K562 (cell line): ENCODE measurements at regions not wholly inside any gene's neighbourhood (a gene's known extent, or its start where the extent isn't known, plus 50 kb on each side); places are given as distances from the start of the nearest gene placed in this dataset.

Experiments
- ATAC-seq: fragments of 200-7000 bp; cut with Tn5 transposase; 3 replicates; pipeline ENCODE4 v1.9.1; 2020; ENCODE audit warnings: moderate library complexity
- BruUV-seq: library from RNA; stranded (reverse); fragments of 400-500 nt; replicated peaks from 2 replicates; lab custom pipeline; 2021; lab: Mats Ljungman, UMichigan
- CTCF ChIA-PET: fragments of 300-600 bp; formaldehyde crosslinking; extraction: SDS; loops from one replicate; lab custom pipeline; 2021; ENCODE audit warnings: low intra/inter-chr PET ratio; lab: Yijun Ruan, JAX
- POLR2A ChIA-PET: fragments of 300-600, 350-650 bp; sonication (Branson Sonifier 250); formaldehyde crosslinking; extraction: SDS; loops from one replicate; lab custom pipeline; 2021; ENCODE audit warnings: antibody characterized with exemption, inconsistent platforms; lab: Yijun Ruan, JAX
- DNase-seq, 4 experiments: peaks; one replicate each; pipeline versions ENCODE4 v3.0.0 to v3.0.0-alpha.2; 2011 to 2018; ENCODE audit warnings: low spot score in 3 of 4, mixed read lengths in 3 of 4; ENCODE audit errors: extremely low read depth in 1 of 4
- FAIRE-seq: peaks from 2 replicates; lab custom pipeline; 2011; peaks lifted over from hg19 to GRCh38; lab: Jason Lieb, UNC
- H2AFZ ChIP-seq: 2 replicates; pipeline ENCODE4 v1.6.0; 2011; ENCODE audit warnings: low read depth, low read length, control low read depth, inconsistent platforms
- H3K27ac ChIP-seq: fragments of 200-600 bp; 3 replicates; pipeline ENCODE4 v1.8.0; 2011; ENCODE audit warnings: low read depth, mild to moderate bottlenecking, control low read depth, inconsistent platforms, low read length, moderate library complexity, mixed read lengths; ENCODE audit errors: extremely low read depth
- H3K27me3 ChIP-seq, 2 experiments: fragments of 300-600 bp in 1 of 2; 2 replicates in 1 of 2; 3 replicates in 1 of 2; pipeline versions ENCODE4 v1.6.0 to v1.8.0; 2011; ENCODE audit warnings: inconsistent platforms in 2 of 2, low read length in 2 of 2, mild to moderate bottlenecking in 1 of 2, mixed read lengths in 1 of 2, moderate library complexity in 1 of 2; ENCODE audit not compliant: control insufficient read depth in 2 of 2, insufficient read depth in 2 of 2
- H3K36me3 ChIP-seq: fragments of 300-600 bp; 3 replicates; pipeline ENCODE4 v1.8.0; 2011; ENCODE audit warnings: mild to moderate bottlenecking, low read length, inconsistent platforms; ENCODE audit not compliant: control insufficient read depth, insufficient read depth
- H3K4me1 ChIP-seq, 2 experiments: fragments of 200-600 bp in 1 of 2; replicated peaks in 1 of 2; 2 replicates in 1 of 2; 3 replicates in 1 of 2; pipeline versions ENCODE4 v1.5.1 to v1.8.0; 2011; ENCODE audit warnings: inconsistent platforms in 2 of 2, low read length in 2 of 2, mild to moderate bottlenecking in 1 of 2, mixed read lengths in 1 of 2, moderate library complexity in 1 of 2; ENCODE audit not compliant: control insufficient read depth in 2 of 2, insufficient read depth in 2 of 2
- H3K4me2 ChIP-seq: 2 replicates; pipeline ENCODE4 v1.6.1; 2011; ENCODE audit warnings: low read length, control low read depth, inconsistent platforms, mixed read lengths; ENCODE audit not compliant: insufficient read depth
- H3K4me3 ChIP-seq: fragments of 200-600 bp; sonication (generic), shearing (Covaris generic); 2 replicates; pipeline ENCODE4 v1.5.1; 2016; ENCODE audit warnings: control low read depth, inconsistent platforms
- H3K79me2 ChIP-seq: fragments of 200-600 bp; 3 replicates; pipeline ENCODE4 v1.8.0; 2011; ENCODE audit warnings: low read length, inconsistent platforms; ENCODE audit not compliant: control insufficient read depth, insufficient read depth
- H3K9ac ChIP-seq, 2 experiments: 2 replicates each; pipeline versions ENCODE4 v1.6.0 to v1.6.1; 2011; ENCODE audit warnings: low read depth in 2 of 2, low read length in 2 of 2, control low read depth in 1 of 2, inconsistent platforms in 1 of 2, mild to moderate bottlenecking in 1 of 2, mixed read lengths in 1 of 2; ENCODE audit not compliant: insufficient read depth in 1 of 2
- H3K9me1 ChIP-seq: one replicate; pipeline ENCODE4 v1.6.0; 2011; ENCODE audit warnings: inconsistent platforms, mild to moderate bottlenecking, low read length, moderate library complexity; ENCODE audit not compliant: control insufficient read depth, insufficient read depth
- H3K9me3 ChIP-seq: replicated peaks from 2 replicates; pipeline ENCODE4 v1.5.1; 2011; ENCODE audit warnings: low read depth, low read length, inconsistent platforms; ENCODE audit not compliant: control insufficient read depth, insufficient read depth
- H4K20me1 ChIP-seq: replicated peaks from 2 replicates; pipeline ENCODE4 v1.6.1; 2011; ENCODE audit warnings: low read length, inconsistent platforms, mixed read lengths; ENCODE audit not compliant: control insufficient read depth, insufficient read depth
- ASH1L ChIP-seq: fragments of 450-650 bp; IDR thresholded peaks from 2 replicates; pipeline ENCODE4 v1.6.1; 2018; ENCODE audit warnings: borderline replicate concordance, mild to moderate bottlenecking, low read depth; ENCODE audit not compliant: partially characterized antibody
- E2F8 ChIP-seq: fragments of 450-650 bp; IDR thresholded peaks from 2 replicates; pipeline ENCODE4 v1.7.1; 2018; ENCODE audit warnings: mild to moderate bottlenecking, low read depth; ENCODE audit not compliant: partially characterized antibody
- SMC3 ChIP-seq: conservative IDR thresholded peaks from 2 replicates; pipeline ENCODE4 v1.6.1; 2011; ENCODE audit warnings: low read depth, low read length, improper control_type of control experiment; ENCODE audit not compliant: insufficient read depth
- TEAD1 ChIP-seq, 2 experiments: fragments of 450-650 bp in 1 of 2; sonication (generic) in 1 of 2; formaldehyde crosslinking; IDR thresholded peaks; 2 replicates each; pipeline versions ENCODE4 v1.4.0 to v1.8.0; 2020 to 2022; ENCODE audit warnings: mild to moderate bottlenecking in 2 of 2, missing genetic modification reagents in 1 of 2
- TFAP4 ChIP-seq: sonication (generic); formaldehyde crosslinking; IDR thresholded peaks from 2 replicates; pipeline ENCODE4 v1.8.0; 2022; ENCODE audit warnings: missing genetic modification reagents, mild to moderate bottlenecking, moderate library complexity, borderline replicate concordance
- ZNF324 ChIP-seq: fragments of 250-450 bp; sonication (Bioruptor Pico); IDR thresholded peaks from 2 replicates; pipeline ENCODE4 v1.4.0; 2020; ENCODE audit warnings: mild to moderate bottlenecking
- WGBS: fragments of 100-300 bp; shearing (Covaris generic); methylation state at CpG from one replicate; pipeline ENCODE4 v1.1.6; 2016; ENCODE audit warnings: low coverage, mixed read lengths; ENCODE audit not compliant: insufficient coverage; ENCODE audit errors: missing lambda C conversion rate; 5-methylcytosine and 5-hydroxymethylcytosine counted together
- in situ Hi-C: fragments of 300-500 bp; cut with MboI; formaldehyde crosslinking; loops from 4 replicates; pipeline ENCODE4 v1.15.0; 2018; ENCODE audit warnings: inconsistent platforms, mixed read lengths
- intact Hi-C: fragments of 100-400 bp; cut with micrococcal nuclease; formaldehyde crosslinking; loops from 2 replicates; pipeline ENCODE4 v1.14.2; 2022

GRCh38 chr5:125538469-125538868 lies 792.0 kb upstream of the ZNF608 start:
- CTCF ChIA-PET = no interaction called here
- in situ Hi-C loops = no loop called here
- Histone ChIP-seq H3K4me2 (no peak overlapping the region), H3K9me1 (no peaks in the 10 kb centered on the region), H3K4me3 (no peak overlapping the region), H3K9ac (no peak overlapping the region), H3K36me3 (no peaks in the 10 kb centered on the region), H2AFZ (no peak overlapping the region), H3K9me3 (no peaks in the 10 kb centered on the region; the same call in 1 of the 2 replicates), H3K27me3 (no peaks in the 10 kb centered on the region), H3K4me1 (no peaks in the 10 kb centered on the region), H3K27ac (no peak overlapping the region), H3K79me2 (no peaks in the 10 kb centered on the region), H4K20me1 (no peaks in the 10 kb centered on the region)
- FAIRE-seq (no peak), DNase-seq (no peak), ATAC-seq (no peak)
- intact Hi-C loops = no loop called here
- WGBS = 0% methylated on average over 2 of the region's 2 CpGs
- TF ChIP-seq ZNF324 (CRISPR knock-in tag) (peak; percentile 36; the same call in 1 of the 2 replicates), TEAD1 (CRISPR knock-in tag; IDR thresholded peaks at IDR 0.05) (no peak)
- POLR2A ChIA-PET = no interaction called here
- BruUV-seq = no TSS peak

GRCh38 chr5:125541085-125541484 lies 794.6 kb upstream of the ZNF608 start:
- H3K4me1 ChIP-seq = no peaks in the 10 kb centered on the region
- no peak for TF ChIP-seq E2F8
- no peak for TF ChIP-seq TFAP4
- TF ChIP-seq ASH1L = no peak
- no peak for TF ChIP-seq SMC3
- no peak for ATAC-seq
- intact Hi-C loops (no loop called here), in situ Hi-C loops (no loop called here)
- ChIA-PET CTCF (no interaction called here), POLR2A (no interaction called here)
- H3K27ac ChIP-seq = no peak overlapping the region
- no peaks in the 10 kb centered on the region for H3K27me3 ChIP-seq
- H4K20me1 ChIP-seq = no peaks in the 10 kb centered on the region
- no peak overlapping the region for H3K4me2 ChIP-seq
- H3K79me2 ChIP-seq = no peaks in the 10 kb centered on the region
- H3K9ac ChIP-seq = no peak overlapping the region
- no peak for FAIRE-seq
- no peaks in the 10 kb centered on the region for H3K36me3 ChIP-seq
- H3K4me3 ChIP-seq = no peak overlapping the region
- no peak overlapping the region for H2AFZ ChIP-seq
- WGBS = 0% methylated on average over 2 of the region's 2 CpGs
- no TSS peak for BruUV-seq
- DNase-seq = no peak
- H3K9me3 ChIP-seq = no peaks in the 10 kb centered on the region; the same call in 1 of the 2 replicates
- H3K9me1 ChIP-seq = no peaks in the 10 kb centered on the region
